ENCODE measurements at regions not wholly inside any gene's neighbourhood (a gene's known extent, or its start where the extent isn't known, plus 50 kb on each side); places are given as distances from the start of the nearest gene placed in this dataset.

GRCh38 chr1:100604372-100604771, 66.4 kb downstream of the GPR88 start:
- no peak for DNase-seq
- H3K4me3 Mint-ChIP-seq, result no peak overlapping the region
- WGBS, 2 experiments (ENCODE audit: insufficient coverage in 1 of 2, insufficient read length in 1 of 2), result 86 to 100% methylated on average over 1 of the region's 1 CpG
- peaks cover 51% of the 10 kb centered on the region for H3K9me3 Mint-ChIP-seq
- H3K36me3 Mint-ChIP-seq (ENCODE audit: low read depth), result peaks cover 2% of the 10 kb centered on the region
- Histone ChIP-seq H3K27ac (ENCODE audit: low read depth, low read length) (no peak overlapping the region), H3K36me3 (ENCODE audit: control insufficient read depth, insufficient read depth, low read length) (no peaks in the 10 kb centered on the region), H3K4me1 (ENCODE audit: control insufficient read depth, insufficient read depth, low read length) (peaks cover 2% of the 10 kb centered on the region), H3K4me3 (ENCODE audit: low read length) (no peak overlapping the region), H3K9me3 (ENCODE audit: control insufficient read depth, low read length) (peaks cover 20% of the 10 kb centered on the region), H3K27me3 (ENCODE audit: control insufficient read depth, insufficient read depth, low read length, poor library complexity, severe bottlenecking) (no peaks in the 10 kb centered on the region), H3K9ac (ENCODE audit: extremely low read depth, low read length, poor library complexity, severe bottlenecking) (no peak overlapping the region)
- H3K27me3 Mint-ChIP-seq (ENCODE audit: insufficient read depth), result peaks cover 2% of the 10 kb centered on the region
- no peak overlapping the region for H3K27ac Mint-ChIP-seq
- TF ChIP-seq, protein P1, sequence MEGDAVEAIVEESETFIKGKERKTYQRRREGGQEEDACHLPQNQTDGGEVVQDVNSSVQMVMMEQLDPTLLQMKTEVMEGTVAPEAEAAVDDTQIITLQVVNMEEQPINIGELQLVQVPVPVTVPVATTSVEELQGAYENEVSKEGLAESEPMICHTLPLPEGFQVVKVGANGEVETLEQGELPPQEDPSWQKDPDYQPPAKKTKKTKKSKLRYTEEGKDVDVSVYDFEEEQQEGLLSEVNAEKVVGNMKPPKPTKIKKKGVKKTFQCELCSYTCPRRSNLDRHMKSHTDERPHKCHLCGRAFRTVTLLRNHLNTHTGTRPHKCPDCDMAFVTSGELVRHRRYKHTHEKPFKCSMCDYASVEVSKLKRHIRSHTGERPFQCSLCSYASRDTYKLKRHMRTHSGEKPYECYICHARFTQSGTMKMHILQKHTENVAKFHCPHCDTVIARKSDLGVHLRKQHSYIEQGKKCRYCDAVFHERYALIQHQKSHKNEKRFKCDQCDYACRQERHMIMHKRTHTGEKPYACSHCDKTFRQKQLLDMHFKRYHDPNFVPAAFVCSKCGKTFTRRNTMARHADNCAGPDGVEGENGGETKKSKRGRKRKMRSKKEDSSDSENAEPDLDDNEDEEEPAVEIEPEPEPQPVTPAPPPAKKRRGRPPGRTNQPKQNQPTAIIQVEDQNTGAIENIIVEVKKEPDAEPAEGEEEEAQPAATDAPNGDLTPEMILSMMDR (conservative IDR thresholded peaks at IDR 0.05), result no peak
- H3K4me1 Mint-ChIP-seq, result peaks cover 7% of the 10 kb centered on the region

- H3K4me1 Mint-ChIP-seq, result peaks cover 14% of the 10 kb centered on the region
- no peak overlapping the region for H3K27ac Mint-ChIP-seq
- no peak overlapping the region for H3K4me3 Mint-ChIP-seq
- Histone ChIP-seq H3K9me3 (ENCODE audit: control insufficient read depth, low read length) (peaks cover 20% of the 10 kb centered on the region), H3K4me3 (ENCODE audit: low read length) (no peak overlapping the region), H3K27me3 (ENCODE audit: control insufficient read depth, insufficient read depth, low read length, poor library complexity, severe bottlenecking) (no peaks in the 10 kb centered on the region), H3K36me3 (ENCODE audit: control insufficient read depth, insufficient read depth, low read length) (no peaks in the 10 kb centered on the region), H3K9ac (ENCODE audit: extremely low read depth, low read length, poor library complexity, severe bottlenecking) (no peak overlapping the region), H3K27ac (ENCODE audit: low read depth, low read length) (no peak overlapping the region), H3K4me1 (ENCODE audit: control insufficient read depth, insufficient read depth, low read length) (peaks cover 2% of the 10 kb centered on the region)
- H3K36me3 Mint-ChIP-seq (ENCODE audit: low read depth), result peaks cover 2% of the 10 kb centered on the region
- DNase-seq, result peak; percentile 58
- 60 to 64% methylated on average over 3 of the region's 3 CpGs for WGBS, 2 experiments (ENCODE audit: insufficient coverage in 1 of 2, insufficient read length in 1 of 2)
- TF ChIP-seq, protein P1 (conservative IDR thresholded peaks at IDR 0.05), result peak; percentile 77
- peaks cover 2% of the 10 kb centered on the region for H3K27me3 Mint-ChIP-seq (ENCODE audit: insufficient read depth)
- peaks cover 34% of the 10 kb centered on the region for H3K9me3 Mint-ChIP-seq
These were observed 68.5 kb downstream of the GPR88 start for GRCh38 chr1:100606438-100606837.

DNA sequence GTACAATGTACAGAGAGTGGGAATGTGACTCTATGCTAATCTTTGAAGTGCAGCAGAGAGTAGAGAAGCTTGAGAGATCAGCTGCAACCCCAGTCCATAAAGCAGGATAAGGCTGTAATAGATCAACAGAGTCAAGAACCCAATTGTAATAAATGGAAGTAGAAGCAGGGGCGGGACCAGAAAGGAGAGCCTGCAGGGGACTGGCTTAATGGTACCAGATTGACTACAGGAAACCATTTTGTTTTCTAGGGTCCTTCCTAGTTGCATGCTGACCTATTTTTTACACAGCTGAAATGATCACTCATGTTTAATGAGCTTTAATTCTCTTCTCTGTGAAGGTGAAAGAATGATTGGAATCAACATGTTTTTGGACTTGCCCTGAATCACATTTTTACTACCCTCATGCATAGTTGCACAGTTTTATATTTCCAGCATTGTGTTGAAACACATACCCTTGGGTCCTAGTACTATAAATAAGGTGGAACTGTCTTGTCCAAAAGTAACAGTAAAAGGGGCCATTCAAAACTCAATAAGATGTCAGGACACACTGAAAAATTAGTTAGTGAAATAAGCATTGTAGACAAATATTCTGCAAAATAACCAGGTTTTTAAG, 69.8 kb downstream of the GPR88 start:
- Mint-ChIP-seq H3K4me1 (peaks cover 14% of the 10 kb centered on the region), H3K9me3 (peaks cover 25% of the 10 kb centered on the region), H3K4me3 (no peak overlapping the region), H3K27me3 (ENCODE audit: insufficient read depth) (no peaks in the 10 kb centered on the region), H3K27ac (no peak overlapping the region), H3K36me3 (ENCODE audit: low read depth) (no peaks in the 10 kb centered on the region)
- Histone ChIP-seq H3K27me3 (ENCODE audit: control insufficient read depth, insufficient read depth, low read length, poor library complexity, severe bottlenecking) (no peaks in the 10 kb centered on the region), H3K4me1 (ENCODE audit: control insufficient read depth, insufficient read depth, low read length) (peaks cover 2% of the 10 kb centered on the region), H3K4me3 (ENCODE audit: low read length) (no peak overlapping the region), H3K27ac (ENCODE audit: low read depth, low read length) (no peak overlapping the region), H3K9me3 (ENCODE audit: control insufficient read depth, low read length) (peaks cover 16% of the 10 kb centered on the region), H3K9ac (ENCODE audit: extremely low read depth, low read length, poor library complexity, severe bottlenecking) (no peak overlapping the region), H3K36me3 (ENCODE audit: control insufficient read depth, insufficient read depth, low read length) (no peaks in the 10 kb centered on the region)
- WGBS, 2 experiments (ENCODE audit: insufficient coverage in 1 of 2, insufficient read length in 1 of 2), result 84 to 100% methylated on average over 1 of the region's 1 CpG
- TF ChIP-seq, protein P1 (conservative IDR thresholded peaks at IDR 0.05), result no peak
- DNase-seq, result no peak
